HL-60/S4 (cell line): ENCODE measurements at regions not wholly inside any gene's neighbourhood (a gene's known extent, or its start where the extent isn't known, plus 50 kb on each side); places are given as distances from the start of the nearest gene placed in this dataset.

ENCODE experiments used
- in situ Hi-C: fragments of 300-500 bp; cut with MboI; formaldehyde crosslinking; loops from 2 replicates; pipeline ENCODE4 v1.14.3; 2022; ENCODE audit warnings: low sequenced_read_pairs

DNA sequence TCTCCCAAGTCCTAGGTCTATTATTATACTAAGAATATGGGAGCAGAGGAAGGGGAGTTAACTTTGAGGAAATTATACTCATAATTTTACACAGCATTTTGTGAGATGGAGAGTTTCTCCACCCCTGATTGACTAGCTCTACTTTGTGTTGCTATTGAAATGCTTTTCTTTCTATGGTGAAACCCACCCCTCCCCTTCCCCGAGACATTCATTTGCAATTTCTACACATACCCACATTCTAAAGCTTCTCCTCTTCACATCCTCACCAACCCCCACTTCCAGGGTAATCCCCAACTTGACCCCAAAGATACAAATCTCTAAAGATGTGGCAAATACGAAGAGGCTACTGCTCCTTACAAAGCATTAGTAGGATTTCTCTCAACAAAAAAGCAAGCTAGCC lies 992.2 kb downstream of the BCL11A start:
- in situ Hi-C loops, result no loop called here

GRCh38 chr2:59560769-59561168 lies 992.7 kb downstream of the BCL11A start:
- in situ Hi-C loops, result no loop called here

DNA sequence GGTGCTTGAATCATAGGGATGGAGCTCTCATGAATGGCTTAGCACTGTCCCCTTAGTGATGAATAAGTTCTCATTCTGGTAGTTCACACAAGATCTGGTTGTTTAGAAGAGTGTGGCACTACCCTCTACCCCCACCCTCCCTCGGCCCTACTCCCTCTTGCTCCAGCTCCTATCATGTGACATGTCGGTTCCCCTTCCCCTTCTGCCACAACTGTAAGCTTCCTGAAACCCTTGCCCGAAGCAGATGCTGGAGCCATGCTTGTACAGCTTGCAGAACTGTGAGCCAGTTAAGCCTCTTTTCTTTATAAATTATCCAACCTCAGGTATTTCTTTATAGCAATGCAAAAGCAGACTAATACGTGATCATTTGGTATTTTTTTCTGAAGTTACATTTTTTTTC lies 1012.6 kb downstream of the BCL11A start:
- in situ Hi-C loops, result no loop called here

- in situ Hi-C loops, result no loop called here
Observed at GRCh38 chr2:59538398-59538911, 1015.0 kb downstream of the BCL11A start.

- in situ Hi-C loops, result no loop called here
Observed at GRCh38 chr2:59532808-59533207, 1020.6 kb downstream of the BCL11A start.

DNA sequence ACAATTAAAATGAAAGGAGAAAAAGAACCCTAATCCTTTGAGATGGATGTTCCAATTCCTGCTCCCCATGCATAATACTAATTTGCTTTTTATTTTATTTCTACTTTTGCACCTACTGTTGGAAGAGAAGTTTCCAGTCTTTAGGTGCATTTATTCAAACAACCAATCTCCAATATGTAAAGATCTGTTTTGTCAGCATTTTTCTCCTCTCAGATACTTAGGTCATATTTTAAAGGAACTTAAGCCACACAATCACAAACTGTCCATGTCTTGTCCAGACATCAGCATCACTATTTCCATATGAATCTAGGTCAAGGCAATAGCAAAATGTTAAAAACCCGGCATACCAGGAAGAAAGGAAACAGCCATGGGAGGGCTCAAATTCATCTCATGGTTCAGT lies 1023.2 kb downstream of the BCL11A start:
- in situ Hi-C loops, result no loop called here

GRCh38 chr2:59529726-59530125 lies 1023.7 kb downstream of the BCL11A start:
- in situ Hi-C loops, result no loop called here

- in situ Hi-C loops, result no loop called here
Observed at GRCh38 chr2:59528525-59528924, 1024.9 kb downstream of the BCL11A start.

DNA sequence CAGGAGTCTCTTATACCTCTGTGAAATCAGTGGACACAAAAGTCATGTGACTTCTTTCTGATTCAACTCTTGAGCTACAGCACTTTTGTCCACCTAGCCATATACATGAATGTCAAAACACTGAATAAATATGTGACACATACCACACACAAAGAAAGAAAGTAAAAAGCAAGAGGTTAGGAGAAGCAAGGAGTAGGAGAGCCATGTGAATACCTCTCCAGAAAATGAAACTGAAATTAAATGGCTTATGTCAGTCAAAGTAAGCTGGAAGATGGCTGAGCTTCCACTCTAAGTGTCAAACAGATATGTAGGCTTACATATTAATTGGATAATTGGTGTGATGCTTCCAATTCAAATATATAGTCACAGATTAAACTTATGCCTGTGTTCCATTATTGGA lies 1050.5 kb downstream of the BCL11A start:
- in situ Hi-C loops, result no loop called here

GRCh38 chr2:59490994-59491393 lies 1062.5 kb downstream of the BCL11A start:
- in situ Hi-C loops, result no loop called here

GRCh38 chr2:59490192-59490591 lies 1063.3 kb downstream of the BCL11A start:
- in situ Hi-C loops, result no loop called here

- in situ Hi-C loops, result no loop called here
Observed at GRCh38 chr2:59484673-59485072, 1068.8 kb downstream of the BCL11A start.

GRCh38 chr2:59463426-59463825 lies 1090.0 kb downstream of the BCL11A start:
- in situ Hi-C loops, result no loop called here

- in situ Hi-C loops, result no loop called here
Observed at GRCh38 chr2:59462422-59463197, 1090.8 kb downstream of the BCL11A start.

DNA sequence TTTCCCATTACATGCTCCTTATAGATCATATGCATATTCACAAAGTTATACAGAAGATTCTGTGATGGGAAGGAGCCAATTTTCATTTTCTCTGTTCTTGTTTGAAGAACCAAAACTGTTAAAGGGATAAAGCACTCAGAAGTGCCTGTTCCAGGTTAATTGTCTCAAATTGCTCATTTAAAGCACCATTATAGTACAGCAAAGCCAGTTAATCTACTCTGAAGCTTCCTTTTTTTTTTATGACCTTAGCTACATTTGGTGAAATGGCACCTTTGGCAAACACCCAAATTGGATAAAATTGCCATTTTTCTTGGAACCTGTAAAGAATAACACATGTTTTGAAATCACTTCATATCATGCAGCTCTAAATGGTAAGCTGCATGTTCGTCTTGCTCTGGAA lies 1092.3 kb downstream of the BCL11A start:
- in situ Hi-C loops, result no loop called here

DNA sequence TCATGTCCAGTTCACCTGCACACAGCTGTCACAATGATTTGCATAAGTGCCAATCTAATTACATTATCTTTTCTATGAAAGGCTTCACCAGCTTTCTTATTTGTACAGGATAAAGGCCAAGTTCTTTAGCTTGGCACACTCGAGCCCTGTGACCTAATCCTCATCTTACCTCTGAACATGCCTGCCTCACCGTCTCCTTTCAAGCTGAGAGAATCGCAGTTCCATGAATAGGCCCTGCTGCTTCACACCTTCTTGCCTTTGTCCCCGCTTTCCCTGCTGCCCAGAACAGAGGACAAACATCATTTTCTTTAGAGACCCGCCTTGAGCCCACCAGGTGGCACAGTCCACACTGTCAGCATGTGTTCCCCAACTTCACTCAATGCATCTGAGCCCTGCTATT lies 1094.7 kb downstream of the BCL11A start:
- in situ Hi-C loops, result no loop called here

DNA sequence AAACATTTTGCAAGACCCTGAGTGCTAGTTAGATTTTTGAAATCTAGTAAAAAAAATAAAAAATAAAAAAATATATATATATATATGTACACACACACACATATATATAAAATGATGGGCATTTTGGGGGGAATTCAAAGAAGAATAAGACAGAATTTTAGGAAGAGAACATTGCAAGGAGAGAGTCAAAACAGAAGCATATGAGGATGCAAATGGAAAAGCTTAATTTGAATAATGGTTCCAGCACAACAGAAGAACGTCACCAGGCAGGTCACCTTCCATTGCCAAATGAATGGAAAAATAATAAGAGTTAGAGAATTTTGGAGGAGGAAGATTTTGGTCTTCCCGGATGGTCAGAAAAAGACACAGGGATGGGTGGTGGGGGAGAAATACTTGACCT lies 1097.2 kb downstream of the BCL11A start:
- in situ Hi-C loops, result no loop called here

DNA sequence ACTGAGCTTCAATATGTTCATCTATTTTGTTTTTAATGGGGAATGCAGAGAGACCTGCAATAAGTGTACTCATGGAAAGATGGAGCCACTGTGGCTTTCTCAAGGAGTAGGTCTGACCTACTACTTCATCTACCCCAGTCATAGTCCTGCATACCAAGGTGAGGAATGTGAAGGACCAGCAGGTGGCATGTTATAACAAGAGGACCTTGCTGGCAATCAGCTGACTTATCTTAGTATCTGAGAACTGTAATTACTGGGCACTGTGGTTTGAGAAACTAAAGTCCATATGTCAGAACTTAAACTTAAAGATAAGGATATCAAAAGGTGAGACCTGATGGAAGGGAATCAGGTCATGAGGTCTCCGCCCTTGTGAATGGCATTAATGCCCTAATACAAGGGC lies 1104.2 kb downstream of the BCL11A start:
- in situ Hi-C loops, result no loop called here

GRCh38 chr2:59440491-59440890 lies 1113.0 kb downstream of the BCL11A start:
- in situ Hi-C loops, result no loop called here

DNA sequence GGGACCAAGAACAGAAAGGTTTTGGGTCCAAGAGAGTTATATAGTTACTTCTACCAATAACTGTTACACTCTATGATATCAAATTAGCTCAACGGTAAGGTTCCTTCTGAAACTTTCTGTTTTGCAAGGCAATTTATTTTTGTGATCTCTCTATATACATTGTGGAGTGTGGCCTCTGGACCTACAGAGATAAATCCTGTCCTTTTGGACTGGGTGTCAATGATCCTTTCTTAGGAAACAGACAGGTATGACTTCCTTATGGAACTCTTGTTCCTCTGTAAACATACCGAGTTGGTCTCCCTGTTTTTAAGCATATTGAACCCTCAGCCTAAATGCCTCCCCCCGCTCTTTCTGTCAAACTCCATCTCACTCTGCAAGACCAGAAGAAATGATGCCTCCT lies 1117.8 kb downstream of the BCL11A start:
- in situ Hi-C loops, result no loop called here

DNA sequence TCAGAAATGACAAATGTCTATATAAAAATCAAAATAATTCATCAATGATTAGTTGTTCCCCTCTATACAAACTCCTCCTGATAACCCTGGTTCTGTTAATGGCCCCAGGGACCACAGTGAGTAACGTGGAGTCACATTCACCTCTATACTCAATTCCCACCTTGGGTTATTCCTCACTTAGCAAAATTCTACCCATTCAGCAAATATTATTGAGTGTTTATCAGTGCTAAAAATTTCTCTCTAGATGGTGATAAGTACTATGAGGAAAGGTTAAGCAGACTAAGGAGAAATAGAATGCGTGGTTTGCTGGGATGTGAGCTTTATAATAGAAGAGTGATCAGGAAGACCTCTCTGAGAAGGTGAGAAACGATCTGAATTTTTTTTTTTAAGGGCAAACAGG lies 1124.5 kb downstream of the BCL11A start:
- in situ Hi-C loops, result no loop called here

GRCh38 chr2:59427980-59428379 lies 1125.5 kb downstream of the BCL11A start:
- in situ Hi-C loops, result no loop called here

DNA sequence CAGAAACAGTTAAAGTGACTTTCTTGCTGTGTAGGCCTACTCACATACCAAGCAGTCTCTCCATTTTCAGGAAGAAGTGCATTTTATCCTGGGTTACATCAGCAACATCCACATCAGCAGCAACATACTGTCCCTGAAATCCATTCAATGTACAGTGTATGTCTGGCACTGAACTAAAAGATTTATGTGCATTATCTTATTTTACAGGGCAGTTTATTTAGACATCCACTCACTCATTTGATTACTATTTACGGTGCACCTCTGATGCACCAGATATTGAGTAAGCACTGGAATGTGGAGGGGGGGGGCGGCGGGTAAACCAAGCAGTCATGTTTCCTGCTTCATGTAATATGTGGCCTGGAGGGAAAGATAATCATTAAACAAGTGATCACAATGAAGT lies 1128.2 kb downstream of the BCL11A start:
- in situ Hi-C loops, result no loop called here
